ENCODE measurements at regions not wholly inside any gene's neighbourhood (a gene's known extent, or its start where the extent isn't known, plus 50 kb on each side); places are given as distances from the start of the nearest gene placed in this dataset.

DNA sequence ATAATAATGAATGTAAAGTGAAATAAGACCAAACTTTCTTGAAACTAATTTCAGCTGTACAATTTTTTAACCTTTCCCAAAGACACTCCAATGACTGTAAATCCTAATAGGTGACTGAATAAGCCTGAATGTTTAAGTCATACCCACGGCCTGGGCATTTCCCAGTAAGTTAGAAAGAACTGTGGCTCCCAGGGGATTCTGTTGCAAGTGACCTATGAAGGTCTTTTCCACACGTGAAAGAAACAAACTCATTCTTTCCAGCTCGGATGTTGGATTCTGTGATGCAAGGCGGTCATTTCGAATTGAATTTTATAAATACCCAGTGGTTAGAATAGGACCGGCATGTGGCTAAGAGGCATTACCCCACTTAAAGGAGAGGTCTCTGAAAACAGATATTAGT, 1134.4 kb downstream of the GALC start:
- Mint-ChIP-seq H3K27ac (no peak overlapping the region), H3K27me3 (no peaks in the 10 kb centered on the region), H3K9me3 (peaks cover 3% of the 10 kb centered on the region), H3K36me3 (no peaks in the 10 kb centered on the region), H3K4me1 (no peaks in the 10 kb centered on the region), H3K4me3 (no peak overlapping the region)
- ATAC-seq: no peak

DNA sequence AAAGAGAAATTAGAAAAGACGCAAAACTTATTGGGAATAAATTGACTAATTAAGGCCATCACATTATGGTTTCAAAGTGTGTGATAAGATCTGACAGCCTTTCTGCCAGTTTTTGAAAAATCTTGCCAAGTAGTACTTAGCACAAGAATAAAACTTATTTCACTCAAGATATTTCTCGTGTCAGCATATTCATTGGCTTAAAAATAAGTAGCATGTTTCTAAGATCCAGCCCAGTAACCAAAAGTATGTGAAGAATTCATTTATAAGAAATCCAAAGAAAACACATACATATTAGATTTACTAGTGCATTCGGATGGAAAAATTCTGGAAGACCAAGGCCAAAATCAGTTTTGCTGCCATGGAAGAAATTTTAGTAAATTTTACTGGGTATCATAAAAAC, 1135.0 kb downstream of the GALC start:
- Mint-ChIP-seq H3K27ac (no peak overlapping the region), H3K36me3 (no peaks in the 10 kb centered on the region), H3K9me3 (peaks cover 5% of the 10 kb centered on the region), H3K27me3 (no peaks in the 10 kb centered on the region), H3K4me1 (no peaks in the 10 kb centered on the region), H3K4me3 (no peak overlapping the region)
- no peak for ATAC-seq

DNA sequence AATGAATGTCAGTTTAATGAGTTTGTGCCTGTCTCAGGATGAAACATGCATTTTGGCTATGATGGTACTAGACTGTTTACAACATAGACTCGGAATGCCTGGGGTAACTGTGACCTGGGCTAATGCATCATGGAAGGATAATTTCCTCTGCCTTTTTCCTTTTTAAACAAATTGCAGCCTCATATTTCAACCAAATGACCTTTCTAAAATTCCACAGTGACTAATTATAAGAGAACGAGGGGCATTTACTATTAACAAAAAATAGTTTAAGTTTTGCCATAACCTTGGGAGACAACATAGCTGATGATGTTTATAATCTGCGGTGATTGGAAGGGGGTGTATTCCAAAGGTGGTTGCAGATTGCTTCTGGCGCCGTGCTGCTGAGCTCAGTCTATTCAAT, 1140.5 kb downstream of the GALC start:
- Mint-ChIP-seq H3K4me1 (no peaks in the 10 kb centered on the region), H3K36me3 (no peaks in the 10 kb centered on the region), H3K27ac (no peak overlapping the region), H3K27me3 (no peaks in the 10 kb centered on the region), H3K4me3 (no peak overlapping the region), H3K9me3 (peaks cover 18% of the 10 kb centered on the region)
- no peak for ATAC-seq

GRCh38 chr14:86847140-86847539, 1145.8 kb downstream of the GALC start:
- Mint-ChIP-seq H3K4me1 (no peaks in the 10 kb centered on the region), H3K27me3 (no peaks in the 10 kb centered on the region), H3K4me3 (no peak overlapping the region), H3K27ac (no peak overlapping the region), H3K9me3 (peaks cover 17% of the 10 kb centered on the region), H3K36me3 (no peaks in the 10 kb centered on the region)
- ATAC-seq: no peak

GRCh38 chr14:86838363-86838762, 1154.6 kb downstream of the GALC start:
- no peak for ATAC-seq
- H3K4me1 Mint-ChIP-seq: no peaks in the 10 kb centered on the region
- peaks cover 16% of the 10 kb centered on the region for H3K9me3 Mint-ChIP-seq
- no peaks in the 10 kb centered on the region for H3K36me3 Mint-ChIP-seq
- H3K4me3 Mint-ChIP-seq: no peak overlapping the region
- no peak overlapping the region for H3K27ac Mint-ChIP-seq
- no peaks in the 10 kb centered on the region for H3K27me3 Mint-ChIP-seq

DNA sequence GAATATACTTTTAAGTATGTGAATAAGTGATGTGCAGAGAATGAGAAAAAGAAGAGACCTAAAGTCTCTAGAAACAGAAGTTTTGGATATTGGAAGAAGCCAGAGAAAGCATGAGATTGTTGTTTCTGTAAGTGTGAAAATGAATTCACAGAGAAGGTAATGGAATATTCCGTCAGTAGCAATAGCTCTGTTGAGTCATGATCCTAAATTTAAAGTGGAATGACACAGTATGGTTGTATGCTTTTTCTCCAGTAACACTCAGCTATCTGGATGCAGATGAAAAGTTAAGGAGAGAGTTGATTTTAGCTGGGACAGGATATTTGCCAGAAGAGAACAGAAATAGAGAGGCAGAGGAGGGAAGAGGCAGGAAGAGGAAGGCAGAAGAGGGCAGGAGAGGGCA, 1166.3 kb downstream of the GALC start:
- peaks cover 14% of the 10 kb centered on the region for H3K9me3 Mint-ChIP-seq
- no peaks in the 10 kb centered on the region for H3K27me3 Mint-ChIP-seq
- H3K27ac Mint-ChIP-seq: no peak overlapping the region
- H3K4me1 Mint-ChIP-seq: no peaks in the 10 kb centered on the region
- no peak for ATAC-seq
- no peak overlapping the region for H3K4me3 Mint-ChIP-seq
- H3K36me3 Mint-ChIP-seq: no peaks in the 10 kb centered on the region

- no peaks in the 10 kb centered on the region for H3K36me3 Mint-ChIP-seq
- no peak overlapping the region for H3K27ac Mint-ChIP-seq
- H3K4me3 Mint-ChIP-seq: no peak overlapping the region
- H3K4me1 Mint-ChIP-seq: no peaks in the 10 kb centered on the region
- H3K9me3 Mint-ChIP-seq: peaks cover 11% of the 10 kb centered on the region
- no peak for ATAC-seq
- H3K27me3 Mint-ChIP-seq: no peaks in the 10 kb centered on the region
These were observed 1168.8 kb downstream of the GALC start for GRCh38 chr14:86824167-86824566.

DNA sequence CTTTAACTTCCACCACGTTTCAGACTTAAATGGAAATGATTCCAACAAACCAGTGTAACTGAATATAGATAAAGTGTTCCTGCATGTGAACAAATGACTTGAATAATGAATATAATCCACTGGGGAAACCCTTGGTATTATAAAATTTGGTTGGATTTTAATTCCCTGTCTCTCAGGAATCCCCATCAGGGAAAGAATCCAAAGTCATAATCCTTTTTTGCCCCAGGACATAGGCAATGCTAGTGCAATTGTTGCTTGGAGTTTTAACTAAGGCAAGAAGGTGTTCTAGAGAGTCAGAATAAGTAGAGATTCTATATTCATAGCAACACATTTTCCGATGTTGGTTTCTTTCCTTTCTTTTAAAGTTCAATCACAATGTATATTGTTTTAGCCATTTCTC, 1169.4 kb downstream of the GALC start:
- no peaks in the 10 kb centered on the region for H3K4me1 Mint-ChIP-seq
- H3K4me3 Mint-ChIP-seq: no peak overlapping the region
- no peaks in the 10 kb centered on the region for H3K27me3 Mint-ChIP-seq
- H3K9me3 Mint-ChIP-seq: peaks cover 11% of the 10 kb centered on the region
- H3K36me3 Mint-ChIP-seq: no peaks in the 10 kb centered on the region
- H3K27ac Mint-ChIP-seq: no peak overlapping the region
- no peak for ATAC-seq

GRCh38 chr14:86815341-86815740, 1177.6 kb downstream of the GALC start:
- H3K9me3 Mint-ChIP-seq: peaks cover 16% of the 10 kb centered on the region
- H3K36me3 Mint-ChIP-seq: no peaks in the 10 kb centered on the region
- no peak overlapping the region for H3K4me3 Mint-ChIP-seq
- ATAC-seq: no peak
- H3K4me1 Mint-ChIP-seq: no peaks in the 10 kb centered on the region
- no peak overlapping the region for H3K27ac Mint-ChIP-seq
- H3K27me3 Mint-ChIP-seq: no peaks in the 10 kb centered on the region

- Mint-ChIP-seq H3K9me3 (peaks cover 7% of the 10 kb centered on the region), H3K27me3 (no peaks in the 10 kb centered on the region), H3K36me3 (no peaks in the 10 kb centered on the region), H3K4me3 (no peak overlapping the region), H3K27ac (no peak overlapping the region), H3K4me1 (no peaks in the 10 kb centered on the region)
- no peak for ATAC-seq
These were observed 1190.3 kb downstream of the GALC start for GRCh38 chr14:86802726-86803125.

DNA sequence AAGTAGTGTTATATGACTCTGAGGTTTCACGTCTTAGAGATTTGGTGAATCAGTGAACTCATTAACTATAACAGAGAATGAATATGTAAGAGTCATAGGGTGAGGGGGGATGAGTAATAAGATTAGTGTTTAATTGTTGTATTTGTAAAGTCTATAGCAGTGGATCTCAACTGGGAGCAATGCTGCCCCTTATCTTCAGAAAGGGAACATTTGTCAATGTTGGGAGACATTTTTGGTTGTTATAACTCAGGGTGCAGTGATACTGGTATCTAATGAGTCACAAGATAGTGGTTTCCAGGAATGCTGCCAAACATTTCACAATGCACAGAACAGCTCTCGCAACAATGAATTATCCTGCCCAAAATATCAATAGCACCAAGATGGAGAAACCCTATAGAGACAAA, 1193.7 kb downstream of the GALC start:
- Mint-ChIP-seq H3K4me1 (no peaks in the 10 kb centered on the region), H3K27me3 (no peaks in the 10 kb centered on the region), H3K4me3 (no peak overlapping the region), H3K27ac (no peak overlapping the region), H3K36me3 (no peaks in the 10 kb centered on the region), H3K9me3 (no peaks in the 10 kb centered on the region)
- no peak for ATAC-seq

DNA sequence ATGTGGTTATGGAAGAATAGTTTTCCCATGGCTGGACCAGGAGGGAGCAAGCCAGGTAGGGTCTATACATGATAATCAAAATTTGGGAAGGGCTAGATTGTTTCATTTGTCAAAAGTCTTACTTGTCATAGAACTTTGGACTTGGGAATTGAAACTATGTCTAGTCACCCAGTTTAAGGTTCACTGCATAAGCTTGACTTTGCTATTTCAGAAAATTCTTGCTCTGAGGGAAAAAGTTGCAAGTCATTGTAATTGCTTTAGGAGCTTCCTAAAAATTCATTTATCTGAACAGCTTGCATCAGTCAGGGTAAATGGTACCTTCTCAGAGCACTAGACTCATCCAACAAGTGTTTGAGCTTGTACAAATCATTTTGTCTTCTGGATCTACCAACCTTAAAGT, 1194.7 kb downstream of the GALC start:
- Mint-ChIP-seq H3K9me3 (peaks cover under 1% of the 10 kb centered on the region), H3K4me3 (no peak overlapping the region), H3K4me1 (no peaks in the 10 kb centered on the region), H3K27ac (no peak overlapping the region), H3K27me3 (no peaks in the 10 kb centered on the region), H3K36me3 (no peaks in the 10 kb centered on the region)
- ATAC-seq: no peak

DNA sequence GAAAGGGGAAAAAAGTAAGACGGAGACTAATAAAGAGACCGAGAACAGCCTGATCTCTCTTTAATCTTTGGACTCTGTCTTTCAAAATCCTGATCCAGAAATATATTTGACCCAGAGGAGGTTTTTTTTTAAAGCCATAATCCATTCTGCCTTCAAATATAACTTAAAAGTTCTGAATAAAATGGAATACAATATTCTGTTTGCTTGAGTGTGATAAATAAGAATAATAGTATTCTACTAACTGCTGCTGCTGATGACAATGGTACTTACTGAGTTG, 1196.0 kb downstream of the GALC start:
- no peaks in the 10 kb centered on the region for H3K27me3 Mint-ChIP-seq
- no peaks in the 10 kb centered on the region for H3K4me1 Mint-ChIP-seq
- no peak overlapping the region for H3K27ac Mint-ChIP-seq

GRCh38 chr14:86796221-86797074, 1196.5 kb downstream of the GALC start:
- Mint-ChIP-seq H3K9me3 (peaks cover 3% of the 10 kb centered on the region), H3K4me3 (no peak overlapping the region), H3K36me3 (no peaks in the 10 kb centered on the region), H3K27ac (no peak overlapping the region), H3K4me1 (no peaks in the 10 kb centered on the region), H3K27me3 (no peaks in the 10 kb centered on the region)
- no peak for ATAC-seq

More for the DNA sequence above, 1196.0 kb downstream of the GALC start:
- no peaks in the 10 kb centered on the region for H3K36me3 Mint-ChIP-seq
- ATAC-seq: no peak
- H3K4me3 Mint-ChIP-seq: no peak overlapping the region
- H3K9me3 Mint-ChIP-seq: peaks cover 3% of the 10 kb centered on the region

DNA sequence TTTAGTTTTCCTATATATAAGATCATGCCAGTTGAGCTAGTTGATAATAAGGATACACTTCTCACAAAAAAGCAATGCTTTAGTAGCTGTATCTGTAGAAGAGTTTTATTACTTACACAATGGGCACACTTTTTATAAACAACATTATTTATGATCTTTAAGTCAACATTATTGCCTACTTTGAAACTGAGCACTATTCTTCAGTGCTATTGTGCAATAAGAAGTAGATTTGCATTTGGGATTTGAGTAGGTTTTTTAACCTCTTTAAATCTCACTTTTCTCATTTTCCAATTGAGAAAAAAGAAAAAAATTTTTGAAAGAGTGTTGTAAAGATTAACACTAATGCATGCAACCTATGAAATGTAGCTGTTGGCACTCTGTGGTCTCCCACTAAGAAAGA, 1198.3 kb downstream of the GALC start:
- Mint-ChIP-seq H3K4me3 (no peak overlapping the region), H3K27ac (no peak overlapping the region), H3K36me3 (no peaks in the 10 kb centered on the region), H3K9me3 (peaks cover 3% of the 10 kb centered on the region), H3K4me1 (no peaks in the 10 kb centered on the region), H3K27me3 (no peaks in the 10 kb centered on the region)
- ATAC-seq: no peak

- no peaks in the 10 kb centered on the region for H3K27me3 Mint-ChIP-seq
- H3K36me3 Mint-ChIP-seq: no peaks in the 10 kb centered on the region
- H3K9me3 Mint-ChIP-seq: peaks cover 3% of the 10 kb centered on the region
- H3K4me1 Mint-ChIP-seq: no peaks in the 10 kb centered on the region
- no peak overlapping the region for H3K27ac Mint-ChIP-seq
- no peak for ATAC-seq
- H3K4me3 Mint-ChIP-seq: no peak overlapping the region
These were observed 1202.3 kb downstream of the GALC start for GRCh38 chr14:86790408-86791364.

Data from stimulated activated memory B cell treated with anti-CD40 and anti-IgM and Interleukin-4, amounts not matched to agents 10 μg/mL and 1 μg/mL and 100 μg/mL, for 72 hours (primary cell).